Lung (tissue), 11 donors: ENCODE measurements at regions not wholly inside any gene's neighbourhood (a gene's known extent, or its start where the extent isn't known, plus 50 kb on each side); places are given as distances from the start of the nearest gene placed in this dataset.

Experiments used
- ATAC-seq: fragments of 200-7000 bp; cut with Tn5 transposase; one replicate; pipeline ENCODE4 v1.9.1; 2020; ENCODE audit warnings: moderate number of reproducible peaks; ENCODE audit not compliant: insufficient read depth, low FRiP score
- DNase-seq, 3 donors: peaks; one replicate each; pipeline ENCODE4 v3.0.0-alpha.2; 2013 to 2017
- H3K27ac ChIP-seq, 2 donors: one replicate each; pipeline ENCODE4 v1.5.1; 2013; ENCODE audit warnings: mild to moderate bottlenecking in 2 of 2, moderate library complexity in 2 of 2, control low read depth in 1 of 2, inconsistent platforms in 1 of 2, low read depth in 1 of 2, low read length in 1 of 2
- H3K27me3 ChIP-seq, 3 donors: one replicate each; pipeline ENCODE4 v1.5.1; 2013; ENCODE audit warnings: low read length in 2 of 3; ENCODE audit not compliant: control insufficient read depth in 3 of 3, insufficient read depth in 3 of 3
- H3K36me3 ChIP-seq, 4 donors: one replicate each; pipeline ENCODE4 v1.5.1; 2013; ENCODE audit warnings: low read length in 4 of 4, mild to moderate bottlenecking in 1 of 4, moderate library complexity in 1 of 4; ENCODE audit not compliant: control insufficient read depth in 4 of 4, insufficient read depth in 4 of 4
- H3K4me1 ChIP-seq, 5 donors: one replicate each; pipeline ENCODE4 v1.5.1; 2013; ENCODE audit warnings: low read length in 5 of 5, mild to moderate bottlenecking in 2 of 5, moderate library complexity in 1 of 5; ENCODE audit not compliant: control insufficient read depth in 5 of 5, insufficient read depth in 5 of 5
- H3K4me3 ChIP-seq: one replicate; pipeline ENCODE4 v1.5.1; 2013; ENCODE audit warnings: mild to moderate bottlenecking, control low read depth, moderate library complexity
- H3K9ac ChIP-seq, 2 donors: one replicate each; pipeline ENCODE4 v1.5.1; 2013; ENCODE audit warnings: low read length in 2 of 2, control low read depth in 1 of 2; ENCODE audit not compliant: insufficient read depth in 1 of 2
- H3K9me3 ChIP-seq, 4 donors: one replicate each; pipeline ENCODE4 v1.5.1; 2013; ENCODE audit warnings: low read length in 3 of 4, mild to moderate bottlenecking in 1 of 4, moderate library complexity in 1 of 4; ENCODE audit not compliant: control insufficient read depth in 4 of 4, insufficient read depth in 3 of 4
- WGBS, 2 donors: extraction: QIAGEN DNeasy Blood & Tissue Kit; methylation state at CpG; one replicate each; pipeline ENCODE4 v1.1.7; 2013; 5-methylcytosine and 5-hydroxymethylcytosine counted together
- TF ChIP-seq, protein P1 (sequence below): IDR thresholded peaks from 2 replicates; pipeline ENCODE4 v1.5.1; 2012; ENCODE audit warnings: mild to moderate bottlenecking; ENCODE audit errors: control extremely low read depth, extremely low read depth
- donor health status: control.
- donor health status: control.
- donor health status: Bipolar disorder and iron deficiency.
- donor health status: healthy.
- donor health status: DM: yes; HTN: yes; CAD: no.

GRCh38 chr11:10625281-10625981 lies 57.0 kb upstream of the LYVE1 start:
- Histone ChIP-seq H3K27me3 (no peaks in the 10 kb centered on the region), H3K9me3 (no peaks in the 10 kb centered on the region), H3K9ac (no peak overlapping the region), H3K27ac (peak overlapping the region in 1 of 2 donors; percentile 37), H3K36me3 (no peaks in the 10 kb centered on the region), H3K4me1 (peaks cover 0 to 37% (median 0%) of the 10 kb centered on the region in 5 donors), H3K4me3 (no peak overlapping the region)
- no peak for ATAC-seq
- 83 to 87% methylated on average over 6 of the region's 6 CpGs for WGBS, 2 donors
- TF ChIP-seq, protein P1, sequence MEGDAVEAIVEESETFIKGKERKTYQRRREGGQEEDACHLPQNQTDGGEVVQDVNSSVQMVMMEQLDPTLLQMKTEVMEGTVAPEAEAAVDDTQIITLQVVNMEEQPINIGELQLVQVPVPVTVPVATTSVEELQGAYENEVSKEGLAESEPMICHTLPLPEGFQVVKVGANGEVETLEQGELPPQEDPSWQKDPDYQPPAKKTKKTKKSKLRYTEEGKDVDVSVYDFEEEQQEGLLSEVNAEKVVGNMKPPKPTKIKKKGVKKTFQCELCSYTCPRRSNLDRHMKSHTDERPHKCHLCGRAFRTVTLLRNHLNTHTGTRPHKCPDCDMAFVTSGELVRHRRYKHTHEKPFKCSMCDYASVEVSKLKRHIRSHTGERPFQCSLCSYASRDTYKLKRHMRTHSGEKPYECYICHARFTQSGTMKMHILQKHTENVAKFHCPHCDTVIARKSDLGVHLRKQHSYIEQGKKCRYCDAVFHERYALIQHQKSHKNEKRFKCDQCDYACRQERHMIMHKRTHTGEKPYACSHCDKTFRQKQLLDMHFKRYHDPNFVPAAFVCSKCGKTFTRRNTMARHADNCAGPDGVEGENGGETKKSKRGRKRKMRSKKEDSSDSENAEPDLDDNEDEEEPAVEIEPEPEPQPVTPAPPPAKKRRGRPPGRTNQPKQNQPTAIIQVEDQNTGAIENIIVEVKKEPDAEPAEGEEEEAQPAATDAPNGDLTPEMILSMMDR: no peak
- DNase-seq: peak in 1 of 3 donors; percentile 24

GRCh38 chr11:10623797-10624761 lies 55.6 kb upstream of the LYVE1 start:
- H3K4me3 ChIP-seq: no peak overlapping the region
- DNase-seq: peak in 2 of 3 donors; percentile 45 to 49

DNA sequence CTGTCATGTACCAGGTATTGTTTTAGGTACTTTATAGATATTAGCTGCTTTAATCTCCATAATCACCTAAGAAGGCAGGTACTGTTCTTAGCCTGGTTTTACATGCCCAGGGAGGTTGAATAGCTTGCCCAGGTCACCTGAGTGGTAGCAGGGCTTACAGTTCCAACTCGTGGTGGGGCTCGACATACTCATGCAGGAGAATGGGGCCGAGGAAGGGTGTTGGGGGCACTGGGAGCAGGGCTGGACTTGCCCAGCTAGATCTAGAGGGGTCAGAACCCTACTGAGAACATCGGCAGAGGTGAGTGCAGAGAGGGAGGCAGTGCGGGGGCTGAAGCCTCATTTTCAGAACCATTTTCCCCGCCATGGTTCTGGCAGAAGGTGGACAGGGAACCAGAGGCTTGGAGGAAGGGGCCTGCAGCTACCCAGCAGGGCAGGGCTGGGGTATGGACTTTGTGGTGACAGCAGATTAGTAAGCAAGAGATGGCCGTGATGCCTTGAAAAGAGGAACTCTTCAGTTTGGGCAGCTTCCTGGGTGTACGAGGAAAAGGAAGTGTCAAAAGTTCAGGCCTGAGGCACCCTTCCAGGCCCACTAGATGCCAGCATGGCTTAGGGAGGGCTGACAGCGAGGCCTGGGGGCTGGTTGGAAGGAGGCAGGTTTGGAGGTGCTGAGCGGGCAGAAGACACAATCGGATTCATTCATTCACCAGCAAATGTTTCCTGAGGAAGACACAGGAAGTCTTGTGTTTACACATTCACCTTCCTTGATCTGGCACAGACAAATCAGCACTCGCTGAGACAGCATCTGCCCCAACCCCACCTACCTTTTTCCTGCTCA lies 54.7 kb upstream of the LYVE1 start:
- DNase-seq (peak in 1 of 3 donors; percentile 24), ATAC-seq (peak; percentile 55)
- 49 to 64% methylated on average over 12 of the region's 12 CpGs for WGBS, 2 donors
- H3K9ac ChIP-seq: no peak overlapping the region
- H3K4me3 ChIP-seq: no peak overlapping the region
- H3K27ac ChIP-seq: peak overlapping the region in 1 of 2 donors; percentile 89
- H3K9me3 ChIP-seq: no peaks in the 10 kb centered on the region
- no peaks in the 10 kb centered on the region for H3K27me3 ChIP-seq
- H3K36me3 ChIP-seq: no peaks in the 10 kb centered on the region
- peaks cover 0 to 37% (median 0%) of the 10 kb centered on the region in 5 donors for H3K4me1 ChIP-seq
- TF ChIP-seq, protein P1: no peak

More at GRCh38 chr11:10623797-10624761, 55.6 kb upstream of the LYVE1 start:
- Histone ChIP-seq H3K27ac (peak overlapping the region in 1 of 2 donors; percentile 89), H3K4me1 (peaks cover 0 to 37% (median 0%) of the 10 kb centered on the region in 5 donors), H3K9me3 (no peaks in the 10 kb centered on the region), H3K9ac (no peak overlapping the region), H3K27me3 (no peaks in the 10 kb centered on the region), H3K36me3 (no peaks in the 10 kb centered on the region)
- TF ChIP-seq, protein P1: peak; percentile 4
- WGBS, 2 donors: 56 to 71% methylated on average over 11 of the region's 11 CpGs
- ATAC-seq: peak; percentile 56
